ENCODE measurements at regions not wholly inside any gene's neighbourhood (a gene's known extent, or its start where the extent isn't known, plus 50 kb on each side); places are given as distances from the start of the nearest gene placed in this dataset.
A peak's percentile ranks its signal among the peaks of the same experiment; 100 is the strongest.

DNA sequence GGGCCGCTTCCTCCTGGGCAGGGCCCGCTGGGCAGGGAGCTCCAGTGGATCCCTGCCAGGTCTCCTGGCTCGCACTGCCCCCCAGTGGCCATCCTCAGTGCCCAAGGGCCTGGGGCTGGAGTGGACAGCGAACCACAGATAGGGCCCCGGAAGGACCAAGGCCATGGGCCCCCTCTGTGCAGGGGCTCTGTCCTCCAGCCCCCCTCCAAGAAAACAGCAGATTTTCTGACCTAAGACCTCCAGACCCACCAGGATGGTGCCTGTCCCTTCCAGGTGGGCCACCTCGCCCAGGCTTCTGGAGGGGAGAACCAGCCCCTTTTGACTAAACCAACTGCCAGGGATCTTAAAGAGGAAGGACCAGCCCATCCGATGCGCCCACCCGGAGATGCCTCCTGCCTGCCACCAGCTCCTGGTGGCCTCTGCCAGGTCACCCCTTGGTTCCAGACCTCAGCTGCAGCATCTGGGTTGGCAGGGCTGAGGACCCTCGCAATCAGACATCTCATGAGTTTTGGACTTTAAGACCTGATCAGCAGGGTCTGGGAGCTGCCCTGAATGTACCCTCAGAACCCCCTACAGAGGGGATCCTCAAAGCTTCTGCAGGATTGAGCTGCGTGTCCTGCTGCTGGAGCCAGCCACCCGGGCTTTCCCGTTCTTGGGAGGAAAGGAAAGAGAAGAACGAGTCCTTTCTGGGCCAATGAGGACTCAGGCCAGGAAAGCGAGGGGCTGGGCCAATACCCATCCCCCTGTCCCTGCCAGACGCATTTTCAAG is 325.8 kb upstream of the DIO3 start (continued):
- TF ChIP-seq SPEN (CRISPR knock-in tag; IDR thresholded peaks at IDR 0.05; ENCODE audit: low read depth): no peak
- no peak for TF ChIP-seq SRSF9 (IDR thresholded peaks at IDR 0.05; ENCODE audit: borderline replicate concordance, insufficient read depth, low read depth, low read length, poor library complexity, severe bottlenecking)
- TF ChIP-seq ELF3 (CRISPR knock-in tag; IDR thresholded peaks at IDR 0.05): no peak
- TF ChIP-seq, protein P1, sequence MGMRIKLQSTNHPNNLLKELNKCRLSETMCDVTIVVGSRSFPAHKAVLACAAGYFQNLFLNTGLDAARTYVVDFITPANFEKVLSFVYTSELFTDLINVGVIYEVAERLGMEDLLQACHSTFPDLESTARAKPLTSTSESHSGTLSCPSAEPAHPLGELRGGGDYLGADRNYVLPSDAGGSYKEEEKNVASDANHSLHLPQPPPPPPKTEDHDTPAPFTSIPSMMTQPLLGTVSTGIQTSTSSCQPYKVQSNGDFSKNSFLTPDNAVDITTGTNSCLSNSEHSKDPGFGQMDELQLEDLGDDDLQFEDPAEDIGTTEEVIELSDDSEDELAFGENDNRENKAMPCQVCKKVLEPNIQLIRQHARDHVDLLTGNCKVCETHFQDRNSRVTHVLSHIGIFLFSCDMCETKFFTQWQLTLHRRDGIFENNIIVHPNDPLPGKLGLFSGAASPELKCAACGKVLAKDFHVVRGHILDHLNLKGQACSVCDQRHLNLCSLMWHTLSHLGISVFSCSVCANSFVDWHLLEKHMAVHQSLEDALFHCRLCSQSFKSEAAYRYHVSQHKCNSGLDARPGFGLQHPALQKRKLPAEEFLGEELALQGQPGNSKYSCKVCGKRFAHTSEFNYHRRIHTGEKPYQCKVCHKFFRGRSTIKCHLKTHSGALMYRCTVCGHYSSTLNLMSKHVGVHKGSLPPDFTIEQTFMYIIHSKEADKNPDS (CRISPR knock-in tag; IDR thresholded peaks at IDR 0.05): no peak
- no peak for TF ChIP-seq YEATS2 (CRISPR knock-in tag; IDR thresholded peaks at IDR 0.05; ENCODE audit: borderline replicate concordance)
- peak; percentile 53; the same call in 1 of the 2 replicates for TF ChIP-seq ZNF317 (CRISPR knock-in tag; IDR thresholded peaks at IDR 0.05)
- no peak for TF ChIP-seq ZNF20 (CRISPR knock-in tag; IDR thresholded peaks at IDR 0.05)
- TF ChIP-seq TFAP4 (IDR thresholded peaks at IDR 0.05; ENCODE audit: borderline replicate concordance, low read depth): no peak
- TF ChIP-seq, protein P2, sequence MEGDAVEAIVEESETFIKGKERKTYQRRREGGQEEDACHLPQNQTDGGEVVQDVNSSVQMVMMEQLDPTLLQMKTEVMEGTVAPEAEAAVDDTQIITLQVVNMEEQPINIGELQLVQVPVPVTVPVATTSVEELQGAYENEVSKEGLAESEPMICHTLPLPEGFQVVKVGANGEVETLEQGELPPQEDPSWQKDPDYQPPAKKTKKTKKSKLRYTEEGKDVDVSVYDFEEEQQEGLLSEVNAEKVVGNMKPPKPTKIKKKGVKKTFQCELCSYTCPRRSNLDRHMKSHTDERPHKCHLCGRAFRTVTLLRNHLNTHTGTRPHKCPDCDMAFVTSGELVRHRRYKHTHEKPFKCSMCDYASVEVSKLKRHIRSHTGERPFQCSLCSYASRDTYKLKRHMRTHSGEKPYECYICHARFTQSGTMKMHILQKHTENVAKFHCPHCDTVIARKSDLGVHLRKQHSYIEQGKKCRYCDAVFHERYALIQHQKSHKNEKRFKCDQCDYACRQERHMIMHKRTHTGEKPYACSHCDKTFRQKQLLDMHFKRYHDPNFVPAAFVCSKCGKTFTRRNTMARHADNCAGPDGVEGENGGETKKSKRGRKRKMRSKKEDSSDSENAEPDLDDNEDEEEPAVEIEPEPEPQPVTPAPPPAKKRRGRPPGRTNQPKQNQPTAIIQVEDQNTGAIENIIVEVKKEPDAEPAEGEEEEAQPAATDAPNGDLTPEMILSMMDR (CRISPR knock-in tag; IDR thresholded peaks at IDR 0.05): peak; percentile 97
- TF ChIP-seq CENPX (CRISPR knock-in tag; IDR thresholded peaks at IDR 0.05): no peak
- TF ChIP-seq, protein P3, sequence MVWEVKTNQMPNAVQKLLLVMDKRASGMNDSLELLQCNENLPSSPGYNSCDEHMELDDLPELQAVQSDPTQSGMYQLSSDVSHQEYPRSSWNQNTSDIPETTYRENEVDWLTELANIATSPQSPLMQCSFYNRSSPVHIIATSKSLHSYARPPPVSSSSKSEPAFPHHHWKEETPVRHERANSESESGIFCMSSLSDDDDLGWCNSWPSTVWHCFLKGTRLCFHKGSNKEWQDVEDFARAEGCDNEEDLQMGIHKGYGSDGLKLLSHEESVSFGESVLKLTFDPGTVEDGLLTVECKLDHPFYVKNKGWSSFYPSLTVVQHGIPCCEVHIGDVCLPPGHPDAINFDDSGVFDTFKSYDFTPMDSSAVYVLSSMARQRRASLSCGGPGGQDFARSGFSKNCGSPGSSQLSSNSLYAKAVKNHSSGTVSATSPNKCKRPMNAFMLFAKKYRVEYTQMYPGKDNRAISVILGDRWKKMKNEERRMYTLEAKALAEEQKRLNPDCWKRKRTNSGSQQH (CRISPR knock-in tag; IDR thresholded peaks at IDR 0.05; ENCODE audit: low read depth): no peak
- TF ChIP-seq GTF3A (CRISPR knock-in tag; conservative IDR thresholded peaks at IDR 0.05): 0 out of 2 replicates have a peak, but pooled peaks have one; percentile 6
- TF ChIP-seq HES4 (CRISPR knock-in tag; IDR thresholded peaks at IDR 0.05; ENCODE audit: borderline replicate concordance): no peak
- TF ChIP-seq SATB2 (CRISPR knock-in tag; IDR thresholded peaks at IDR 0.05): no peak
- TF ChIP-seq, protein P4, sequence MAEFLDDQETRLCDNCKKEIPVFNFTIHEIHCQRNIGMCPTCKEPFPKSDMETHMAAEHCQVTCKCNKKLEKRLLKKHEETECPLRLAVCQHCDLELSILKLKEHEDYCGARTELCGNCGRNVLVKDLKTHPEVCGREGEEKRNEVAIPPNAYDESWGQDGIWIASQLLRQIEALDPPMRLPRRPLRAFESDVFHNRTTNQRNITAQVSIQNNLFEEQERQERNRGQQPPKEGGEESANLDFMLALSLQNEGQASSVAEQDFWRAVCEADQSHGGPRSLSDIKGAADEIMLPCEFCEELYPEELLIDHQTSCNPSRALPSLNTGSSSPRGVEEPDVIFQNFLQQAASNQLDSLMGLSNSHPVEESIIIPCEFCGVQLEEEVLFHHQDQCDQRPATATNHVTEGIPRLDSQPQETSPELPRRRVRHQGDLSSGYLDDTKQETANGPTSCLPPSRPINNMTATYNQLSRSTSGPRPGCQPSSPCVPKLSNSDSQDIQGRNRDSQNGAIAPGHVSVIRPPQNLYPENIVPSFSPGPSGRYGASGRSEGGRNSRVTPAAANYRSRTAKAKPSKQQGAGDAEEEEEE (CRISPR knock-in tag; IDR thresholded peaks at IDR 0.05; ENCODE audit: borderline replicate concordance): no peak
- no peak for TF ChIP-seq POLR2AphosphoS2 (IDR thresholded peaks at IDR 0.05; ENCODE audit: low read depth, low read length)
- TF ChIP-seq FOSL2 (CRISPR knock-in tag; IDR thresholded peaks at IDR 0.05): no peak; the same call in 1 of the 2 replicates
- TF ChIP-seq KLF13 (CRISPR knock-in tag; IDR thresholded peaks at IDR 0.05): no peak
- TF ChIP-seq ZNF34 (CRISPR knock-in tag; IDR thresholded peaks at IDR 0.05; ENCODE audit: borderline replicate concordance): no peak
- no peak for TF ChIP-seq MAFF (IDR thresholded peaks at IDR 0.05; ENCODE audit: low read depth, low read length)
- TF ChIP-seq, protein P5, sequence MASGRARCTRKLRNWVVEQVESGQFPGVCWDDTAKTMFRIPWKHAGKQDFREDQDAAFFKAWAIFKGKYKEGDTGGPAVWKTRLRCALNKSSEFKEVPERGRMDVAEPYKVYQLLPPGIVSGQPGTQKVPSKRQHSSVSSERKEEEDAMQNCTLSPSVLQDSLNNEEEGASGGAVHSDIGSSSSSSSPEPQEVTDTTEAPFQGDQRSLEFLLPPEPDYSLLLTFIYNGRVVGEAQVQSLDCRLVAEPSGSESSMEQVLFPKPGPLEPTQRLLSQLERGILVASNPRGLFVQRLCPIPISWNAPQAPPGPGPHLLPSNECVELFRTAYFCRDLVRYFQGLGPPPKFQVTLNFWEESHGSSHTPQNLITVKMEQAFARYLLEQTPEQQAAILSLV (CRISPR knock-in tag; IDR thresholded peaks at IDR 0.05; ENCODE audit: borderline replicate concordance): no peak
